GM19467 (cell line): ENCODE measurements at regions not wholly inside any gene's neighbourhood (a gene's known extent, or its start where the extent isn't known, plus 50 kb on each side); places are given as distances from the start of the nearest gene placed in this dataset.
A peak's percentile ranks its signal among the peaks of the same experiment; 100 is the strongest.

ENCODE experiments used
- ATAC-seq: cut with Tn5 transposase; IDR thresholded peaks from one replicate; pipeline ENCODE4 v1.9.1; 2021; ENCODE audit warnings: mild to moderate bottlenecking, moderate library complexity; ENCODE audit not compliant: unreplicated experiment

- ATAC-seq = no peak
These were observed 296.5 kb upstream of the AZI2 start for GRCh38 chr3:28645149-28645548.

- ATAC-seq = no peak
These were observed 297.8 kb upstream of the AZI2 start for GRCh38 chr3:28646435-28646834.

GRCh38 chr3:28649266-28649665 is 300.6 kb upstream of the AZI2 start:
- ATAC-seq = no peak

GRCh38 chr3:28651159-28651558 is 302.5 kb upstream of the AZI2 start:
- ATAC-seq = no peak

GRCh38 chr3:28664123-28664522 is 315.5 kb upstream of the AZI2 start:
- no peak for ATAC-seq

GRCh38 chr3:28667646-28668621 is 319.3 kb upstream of the AZI2 start:
- ATAC-seq = peak; percentile 97

GRCh38 chr3:28669870-28670269 is 321.2 kb upstream of the AZI2 start:
- ATAC-seq = no peak

- ATAC-seq = no peak
These were observed 323.8 kb upstream of the AZI2 start for GRCh38 chr3:28672406-28672805.

- no peak for ATAC-seq
These were observed 324.8 kb upstream of the AZI2 start for GRCh38 chr3:28673446-28673845.

GRCh38 chr3:28674212-28674611 is 325.6 kb upstream of the AZI2 start:
- ATAC-seq = no peak

- ATAC-seq = no peak
These were observed 329.0 kb upstream of the AZI2 start for GRCh38 chr3:28677581-28677980.

- ATAC-seq = no peak
These were observed 329.5 kb upstream of the AZI2 start for GRCh38 chr3:28678086-28678485.

GRCh38 chr3:28680050-28680449 is 331.4 kb upstream of the AZI2 start:
- no peak for ATAC-seq

- ATAC-seq = no peak
These were observed 333.5 kb upstream of the AZI2 start for GRCh38 chr3:28682121-28682520.

- no peak for ATAC-seq
These were observed 341.6 kb upstream of the AZI2 start for GRCh38 chr3:28690176-28690575.

GRCh38 chr3:28698706-28699105 is 350.1 kb upstream of the AZI2 start:
- ATAC-seq = no peak

- ATAC-seq = no peak
These were observed 350.7 kb upstream of the AZI2 start for GRCh38 chr3:28699283-28699682.

GRCh38 chr3:28700728-28701127 is 352.1 kb upstream of the AZI2 start:
- no peak for ATAC-seq

- no peak for ATAC-seq
These were observed 355.2 kb upstream of the AZI2 start for GRCh38 chr3:28703843-28704242.

GRCh38 chr3:28711293-28711692 is 362.7 kb upstream of the AZI2 start:
- ATAC-seq = no peak

GRCh38 chr3:28716939-28717338 is 368.3 kb upstream of the AZI2 start:
- ATAC-seq = no peak

- ATAC-seq = no peak
These were observed 369.6 kb upstream of the AZI2 start for GRCh38 chr3:28718074-28718849.
